Neural progenitor cell (in vitro differentiated cells): ENCODE measurements at regions not wholly inside any gene's neighbourhood (a gene's known extent, or its start where the extent isn't known, plus 50 kb on each side); places are given as distances from the start of the nearest gene placed in this dataset.

Source experiments
- DNase-seq: peaks from one replicate; pipeline ENCODE4 v3.0.0-alpha.2; 2016; ENCODE audit warnings: low spot score
- H2AFZ ChIP-seq: fragments of 200-600 bp; sonication (generic); replicated peaks from 2 replicates; pipeline ENCODE4 v1.6.1; 2016; ENCODE audit warnings: antibody characterized with exemption
- H3F3A ChIP-seq: fragments of 200-600 bp; sonication (generic); 2 replicates; pipeline ENCODE4 v1.6.1; 2016; ENCODE audit warnings: antibody characterized with exemption, low read depth
- H3K27ac ChIP-seq: fragments of 200-600 bp; sonication (generic); 2 replicates; pipeline ENCODE4 v1.5.1; 2016; ENCODE audit warnings: mild to moderate bottlenecking
- H3K27me3 ChIP-seq: fragments of 200-600 bp; sonication (generic); 2 replicates; pipeline ENCODE4 v1.6.1; 2016; ENCODE audit warnings: mild to moderate bottlenecking, moderate library complexity
- H3K36me3 ChIP-seq: fragments of 200-600 bp; sonication (generic); 2 replicates; pipeline ENCODE4 v1.5.1; 2016
- H3K4me1 ChIP-seq: fragments of 200-600 bp; sonication (generic); 2 replicates; pipeline ENCODE4 v1.6.1; 2016; ENCODE audit warnings: mixed run types
- H3K4me2 ChIP-seq: fragments of 200-600 bp; sonication (generic); 2 replicates; pipeline ENCODE4 v1.6.1; 2016
- H3K4me3 ChIP-seq: fragments of 200-600 bp; sonication (generic); 2 replicates; pipeline ENCODE4 v1.5.1; 2016
- H3K79me2 ChIP-seq: fragments of 200-600 bp; sonication (generic); 2 replicates; pipeline ENCODE4 v1.6.1; 2016; ENCODE audit warnings: low read depth
- H3K9ac ChIP-seq: fragments of 200-600 bp; sonication (generic); 2 replicates; pipeline ENCODE4 v1.6.1; 2016
- H3K9me3 ChIP-seq: fragments of 200-600 bp; sonication (generic); 2 replicates; pipeline ENCODE4 v1.5.1; 2016; ENCODE audit warnings: low read depth
- H4K20me1 ChIP-seq: fragments of 200-600 bp; sonication (generic); 2 replicates; pipeline ENCODE4 v1.6.1; 2016; ENCODE audit warnings: low read depth
- H3K27ac Mint-ChIP-seq: 3 replicates; pipeline ENCODE4 v1.8.0; 2021; ENCODE audit warnings: mixed read lengths
- H3K27me3 Mint-ChIP-seq: 2 replicates; pipeline ENCODE4 v1.8.0; 2022; ENCODE audit warnings: low read depth, mild to moderate bottlenecking, inconsistent platforms, moderate library complexity, mixed read lengths; ENCODE audit not compliant: insufficient read depth
- H3K36me3 Mint-ChIP-seq: 3 replicates; pipeline ENCODE4 v1.8.0; 2021; ENCODE audit warnings: mixed read lengths
- H3K4me1 Mint-ChIP-seq: 3 replicates; pipeline ENCODE4 v1.8.0; 2021; ENCODE audit warnings: mixed read lengths
- H3K4me3 Mint-ChIP-seq: 3 replicates; pipeline ENCODE4 v1.8.0; 2021; ENCODE audit warnings: mild to moderate bottlenecking, moderate library complexity, mixed read lengths
- H3K9me3 Mint-ChIP-seq: 3 replicates; pipeline ENCODE4 v1.8.0; 2020; ENCODE audit warnings: mixed read lengths
- EZH2 ChIP-seq: fragments of 200-600 bp; sonication (generic); IDR thresholded peaks from 2 replicates; pipeline ENCODE4 v1.6.1; 2017; ENCODE audit warnings: antibody characterized with exemption, mild to moderate bottlenecking, moderate library complexity
- EZH2phosphoT487 ChIP-seq: fragments of 200-600 bp; sonication (generic); IDR thresholded peaks from 2 replicates; pipeline ENCODE4 v1.6.1; 2017; ENCODE audit warnings: antibody characterized with exemption
- TF ChIP-seq, protein P1 (sequence below): fragments of 200-600 bp; sonication (generic); IDR thresholded peaks from 2 replicates; pipeline ENCODE4 v1.5.1; 2017; ENCODE audit warnings: antibody characterized with exemption, mild to moderate bottlenecking

DNA sequence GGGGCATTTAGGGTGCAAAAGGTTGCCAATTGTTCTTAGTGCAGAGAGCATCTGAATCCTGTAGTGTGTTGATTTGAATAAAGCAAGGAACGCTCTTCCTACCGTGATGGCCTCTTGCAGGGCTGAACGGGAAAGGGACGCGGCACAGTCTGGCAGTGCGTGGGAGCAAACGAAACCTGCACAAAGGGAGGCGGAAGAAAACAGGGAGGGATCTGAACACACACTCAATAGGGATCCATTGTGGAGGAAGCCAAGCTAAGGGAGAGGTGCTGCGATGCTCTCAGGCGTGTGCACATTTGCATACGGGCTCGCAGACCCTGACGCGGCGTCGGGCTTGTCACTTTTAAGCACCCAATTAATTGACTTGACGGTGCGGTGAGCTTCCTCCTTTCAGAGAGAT is 414.0 kb upstream of the IRX1 start:
- Histone ChIP-seq H3K4me2 (peak overlapping the region; percentile 66), H3K27ac (no peak overlapping the region), H4K20me1 (no peaks in the 10 kb centered on the region), H3K4me1 (peaks cover 26% of the 10 kb centered on the region), H3K9ac (no peak overlapping the region), H2AFZ (no peak overlapping the region), H3K9me3 (no peaks in the 10 kb centered on the region), H3K36me3 (no peaks in the 10 kb centered on the region), H3K79me2 (no peaks in the 10 kb centered on the region), H3K27me3 (no peaks in the 10 kb centered on the region), H3F3A (no peaks in the 10 kb centered on the region), H3K4me3 (no peak overlapping the region)
- Mint-ChIP-seq H3K36me3 (no peaks in the 10 kb centered on the region), H3K27ac (no peak overlapping the region), H3K4me3 (no peak overlapping the region), H3K27me3 (peaks cover 14% of the 10 kb centered on the region), H3K4me1 (peaks cover 40% of the 10 kb centered on the region), H3K9me3 (peaks cover 6% of the 10 kb centered on the region)
- TF ChIP-seq, protein P1, sequence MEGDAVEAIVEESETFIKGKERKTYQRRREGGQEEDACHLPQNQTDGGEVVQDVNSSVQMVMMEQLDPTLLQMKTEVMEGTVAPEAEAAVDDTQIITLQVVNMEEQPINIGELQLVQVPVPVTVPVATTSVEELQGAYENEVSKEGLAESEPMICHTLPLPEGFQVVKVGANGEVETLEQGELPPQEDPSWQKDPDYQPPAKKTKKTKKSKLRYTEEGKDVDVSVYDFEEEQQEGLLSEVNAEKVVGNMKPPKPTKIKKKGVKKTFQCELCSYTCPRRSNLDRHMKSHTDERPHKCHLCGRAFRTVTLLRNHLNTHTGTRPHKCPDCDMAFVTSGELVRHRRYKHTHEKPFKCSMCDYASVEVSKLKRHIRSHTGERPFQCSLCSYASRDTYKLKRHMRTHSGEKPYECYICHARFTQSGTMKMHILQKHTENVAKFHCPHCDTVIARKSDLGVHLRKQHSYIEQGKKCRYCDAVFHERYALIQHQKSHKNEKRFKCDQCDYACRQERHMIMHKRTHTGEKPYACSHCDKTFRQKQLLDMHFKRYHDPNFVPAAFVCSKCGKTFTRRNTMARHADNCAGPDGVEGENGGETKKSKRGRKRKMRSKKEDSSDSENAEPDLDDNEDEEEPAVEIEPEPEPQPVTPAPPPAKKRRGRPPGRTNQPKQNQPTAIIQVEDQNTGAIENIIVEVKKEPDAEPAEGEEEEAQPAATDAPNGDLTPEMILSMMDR: no peak
- TF ChIP-seq EZH2: no peak
- TF ChIP-seq EZH2phosphoT487: no peak
- DNase-seq: peak; percentile 74

DNA sequence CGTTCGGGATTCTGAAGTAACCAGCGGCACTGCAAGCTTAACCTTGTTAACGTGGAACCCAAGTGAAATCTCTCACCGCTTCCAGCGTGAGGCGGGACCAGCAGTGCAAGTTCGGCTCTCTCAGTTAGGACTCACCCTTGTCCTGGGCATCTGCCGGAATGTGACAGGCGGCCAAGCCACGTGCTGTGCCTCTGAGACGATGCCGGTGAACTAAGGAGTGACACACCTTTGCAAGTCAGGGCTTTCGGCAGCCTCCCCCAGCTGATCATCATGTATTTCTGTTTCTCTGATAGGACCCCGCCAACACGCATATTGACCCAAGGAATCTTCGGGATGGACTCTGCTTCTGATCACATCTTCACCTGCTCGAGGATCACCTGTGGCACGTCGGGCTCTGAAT is 415.0 kb upstream of the IRX1 start:
- no peak overlapping the region for H3K9ac ChIP-seq
- Mint-ChIP-seq H3K9me3 (peaks cover 7% of the 10 kb centered on the region), H3K4me3 (peak overlapping the region; percentile 34), H3K27ac (peak overlapping the region; percentile 46), H3K27me3 (peaks cover 14% of the 10 kb centered on the region), H3K36me3 (no peaks in the 10 kb centered on the region), H3K4me1 (peaks cover 29% of the 10 kb centered on the region)
- no peak for TF ChIP-seq EZH2phosphoT487
- no peak for TF ChIP-seq EZH2
- H3K4me2 ChIP-seq: no peak overlapping the region
- H3K79me2 ChIP-seq: no peaks in the 10 kb centered on the region
- no peaks in the 10 kb centered on the region for H3K36me3 ChIP-seq
- no peaks in the 10 kb centered on the region for H3F3A ChIP-seq
- H2AFZ ChIP-seq: no peak overlapping the region
- H4K20me1 ChIP-seq: no peaks in the 10 kb centered on the region
- no peaks in the 10 kb centered on the region for H3K27me3 ChIP-seq
- H3K27ac ChIP-seq: no peak overlapping the region
- no peak for DNase-seq
- no peak overlapping the region for H3K4me3 ChIP-seq
- H3K9me3 ChIP-seq: no peaks in the 10 kb centered on the region
- H3K4me1 ChIP-seq: peaks cover 16% of the 10 kb centered on the region

DNA sequence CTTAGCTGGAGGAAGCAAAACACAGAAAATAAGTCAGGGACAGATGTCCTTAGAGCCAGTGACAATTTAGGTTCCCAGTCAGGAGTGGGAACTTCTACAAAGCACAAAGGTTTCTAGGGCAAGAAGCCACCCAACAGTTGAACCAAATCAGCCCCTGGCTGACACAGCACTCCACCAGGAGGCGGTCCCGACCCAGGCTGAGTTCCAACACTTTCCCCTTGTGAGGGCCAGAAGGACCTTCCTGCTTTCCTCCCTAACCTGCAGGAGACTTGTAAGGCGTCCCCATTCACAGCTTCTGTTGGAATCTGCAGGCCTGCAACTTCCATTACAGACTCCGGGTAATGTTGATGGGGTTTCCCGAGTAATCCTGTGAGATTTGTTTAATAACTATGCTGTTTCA is 416.4 kb upstream of the IRX1 start:
- H3K27ac Mint-ChIP-seq: no peak overlapping the region

DNA sequence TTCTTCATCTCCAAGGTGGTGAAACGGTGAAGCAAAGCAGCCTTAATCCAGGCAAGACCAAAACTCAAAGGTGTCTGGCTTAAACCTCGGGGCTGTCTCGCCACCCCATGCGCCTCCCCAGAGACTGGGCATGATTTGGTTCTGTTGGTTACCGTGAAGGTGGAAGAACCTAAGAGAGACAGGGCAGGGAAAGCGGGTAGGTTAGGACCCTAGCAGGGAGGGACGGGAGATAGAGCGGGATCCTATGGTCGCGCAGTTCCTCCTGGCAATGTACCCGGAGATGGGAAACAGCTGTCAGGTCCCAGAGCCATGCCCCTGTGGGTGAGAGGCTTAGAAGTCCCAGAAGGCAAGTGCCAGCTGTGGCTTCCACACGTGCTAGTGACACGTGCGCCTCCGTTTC is 418.3 kb upstream of the IRX1 start:
- Mint-ChIP-seq H3K36me3 (no peaks in the 10 kb centered on the region), H3K27ac (no peak overlapping the region), H3K4me1 (peaks cover 14% of the 10 kb centered on the region), H3K9me3 (peaks cover 7% of the 10 kb centered on the region), H3K27me3 (peaks cover 7% of the 10 kb centered on the region), H3K4me3 (no peak overlapping the region)
- Histone ChIP-seq H3K4me3 (no peak overlapping the region), H3K9me3 (no peaks in the 10 kb centered on the region), H3F3A (no peaks in the 10 kb centered on the region), H3K36me3 (no peaks in the 10 kb centered on the region), H3K4me1 (peaks cover 15% of the 10 kb centered on the region), H3K79me2 (no peaks in the 10 kb centered on the region), H3K27me3 (no peaks in the 10 kb centered on the region), H3K9ac (no peak overlapping the region), H2AFZ (no peak overlapping the region), H3K27ac (no peak overlapping the region), H3K4me2 (no peak overlapping the region), H4K20me1 (no peaks in the 10 kb centered on the region)
- no peak for DNase-seq
- TF ChIP-seq EZH2 (no peak), EZH2phosphoT487 (no peak)
- TF ChIP-seq, protein P1: no peak

More for the DNA sequence above, 416.4 kb upstream of the IRX1 start:
- Histone ChIP-seq H4K20me1 (no peaks in the 10 kb centered on the region), H3K4me1 (peaks cover 15% of the 10 kb centered on the region), H3K27me3 (no peaks in the 10 kb centered on the region), H3K4me2 (no peak overlapping the region), H3K9ac (no peak overlapping the region), H3F3A (no peaks in the 10 kb centered on the region), H3K9me3 (no peaks in the 10 kb centered on the region), H2AFZ (no peak overlapping the region), H3K36me3 (no peaks in the 10 kb centered on the region), H3K79me2 (no peaks in the 10 kb centered on the region), H3K27ac (no peak overlapping the region), H3K4me3 (no peak overlapping the region)
- DNase-seq: peak; percentile 33
- no peaks in the 10 kb centered on the region for H3K36me3 Mint-ChIP-seq
- peaks cover 7% of the 10 kb centered on the region for H3K27me3 Mint-ChIP-seq
- peaks cover 7% of the 10 kb centered on the region for H3K9me3 Mint-ChIP-seq
- TF ChIP-seq EZH2phosphoT487: no peak
- TF ChIP-seq EZH2: no peak
- TF ChIP-seq, protein P1: no peak
- peaks cover 16% of the 10 kb centered on the region for H3K4me1 Mint-ChIP-seq
- H3K4me3 Mint-ChIP-seq: no peak overlapping the region
